ENCODE measurements at regions not wholly inside any gene's neighbourhood (a gene's known extent, or its start where the extent isn't known, plus 50 kb on each side); places are given as distances from the start of the nearest gene placed in this dataset.

GRCh38 chr1:94325377-94326302, 88.3 kb upstream of the ARHGAP29 start:
- no peak for DNase-seq

DNA sequence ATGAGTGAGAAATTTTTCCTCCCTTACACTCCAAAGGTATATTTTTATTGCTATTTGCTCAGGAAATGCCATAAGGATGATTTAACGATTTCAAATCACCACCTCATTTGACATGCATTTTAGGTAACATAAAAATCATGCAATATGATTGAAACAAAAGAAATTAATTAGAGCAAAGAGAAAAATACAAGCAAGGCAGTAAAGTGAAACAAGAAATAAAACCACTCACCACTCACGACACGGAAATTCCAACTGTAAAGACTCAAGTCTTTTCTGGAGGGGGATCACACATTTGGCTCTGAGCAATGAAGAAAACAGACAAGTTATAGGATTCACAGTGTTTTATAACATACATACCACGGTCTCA, 86.8 kb upstream of the ARHGAP29 start:
- DNase-seq, result no peak

DNA sequence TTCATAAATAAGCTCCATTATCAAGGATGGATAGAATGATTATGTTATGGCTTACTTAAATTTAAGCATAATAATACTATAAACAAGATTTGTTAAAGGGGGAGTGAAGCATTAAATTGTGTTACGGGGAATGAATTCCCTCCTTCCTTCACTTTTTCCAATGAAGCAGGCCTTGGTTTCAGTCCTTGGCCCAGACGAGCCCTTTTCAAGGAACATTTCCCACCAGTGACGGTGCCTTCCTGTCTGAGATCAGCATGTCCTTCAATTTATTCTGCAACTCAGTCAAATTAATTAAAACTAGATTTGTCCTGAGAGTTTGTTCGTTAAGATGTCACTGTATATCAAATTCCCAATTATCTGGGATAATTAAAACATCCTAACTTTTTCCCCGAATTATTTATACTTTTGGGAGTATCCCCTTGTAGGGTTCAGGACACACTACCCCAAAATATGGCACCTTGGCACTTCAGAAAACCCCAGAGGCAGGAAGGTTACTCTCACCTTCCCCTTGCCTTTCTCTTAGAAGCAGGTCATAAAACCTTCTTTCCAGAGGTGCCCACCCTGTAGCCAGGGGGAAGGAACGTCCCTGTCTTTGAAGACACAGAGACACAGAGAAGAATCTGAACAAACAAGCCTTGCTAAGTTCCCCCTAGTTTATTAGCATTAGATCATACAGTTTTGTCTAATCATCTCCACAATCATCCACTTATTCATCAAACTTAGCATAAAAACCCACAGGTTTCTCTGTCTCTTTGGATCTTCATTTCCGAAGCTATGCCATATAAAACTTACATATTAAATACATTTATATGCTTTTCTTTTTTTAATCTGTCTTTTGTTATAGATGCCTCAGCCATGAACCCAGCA, 86.2 kb upstream of the ARHGAP29 start:
- no peak for DNase-seq

DNA sequence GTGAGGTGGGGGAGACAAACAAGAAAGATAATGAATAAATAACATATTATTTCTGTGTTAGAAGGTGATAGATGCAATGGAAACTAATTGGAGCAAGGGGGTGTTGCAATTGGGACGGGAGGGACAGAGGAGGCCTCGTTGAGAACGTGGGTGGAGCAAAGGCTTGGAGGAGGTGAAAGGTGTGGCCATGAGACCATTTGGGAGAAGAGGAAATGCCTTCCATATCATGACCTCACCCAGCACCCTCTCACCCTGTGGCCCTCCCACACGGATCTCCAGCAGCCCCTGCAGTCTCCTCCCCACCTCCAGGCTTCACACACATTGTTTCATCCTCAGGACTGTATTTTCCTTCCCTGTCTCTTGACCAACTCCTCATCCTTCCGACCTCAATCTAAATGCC, 85.3 kb upstream of the ARHGAP29 start:
- DNase-seq, result no peak

DNA sequence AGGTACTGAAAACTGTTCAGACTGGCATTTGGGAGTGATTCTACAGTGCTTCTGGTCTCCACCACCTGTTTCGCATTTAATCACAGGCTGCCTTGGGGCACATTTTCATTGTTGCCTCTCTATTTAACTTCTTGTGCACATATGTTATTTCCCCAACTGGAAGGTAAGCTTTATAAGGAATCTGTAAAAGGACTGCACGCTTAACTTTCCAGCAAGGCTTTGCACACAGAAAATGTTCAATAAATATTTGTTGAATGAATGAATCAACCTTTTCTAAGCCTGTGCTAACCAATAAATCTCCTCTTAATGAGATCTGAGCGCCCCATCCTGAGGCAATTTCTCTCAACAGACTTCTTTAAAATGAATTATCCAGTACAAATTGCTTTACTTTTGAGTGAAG, 84.3 kb upstream of the ARHGAP29 start:
- no peak for DNase-seq

GRCh38 chr1:94319319-94320102, 82.1 kb upstream of the ARHGAP29 start:
- no peak for DNase-seq

- DNase-seq, result no peak
These were observed 81.2 kb upstream of the ARHGAP29 start for GRCh38 chr1:94318505-94319030.

GRCh38 chr1:94317790-94318188, 80.4 kb upstream of the ARHGAP29 start:
- no peak for DNase-seq

GRCh38 chr1:94316836-94317789, 79.7 kb upstream of the ARHGAP29 start:
- DNase-seq, result no peak

DNA sequence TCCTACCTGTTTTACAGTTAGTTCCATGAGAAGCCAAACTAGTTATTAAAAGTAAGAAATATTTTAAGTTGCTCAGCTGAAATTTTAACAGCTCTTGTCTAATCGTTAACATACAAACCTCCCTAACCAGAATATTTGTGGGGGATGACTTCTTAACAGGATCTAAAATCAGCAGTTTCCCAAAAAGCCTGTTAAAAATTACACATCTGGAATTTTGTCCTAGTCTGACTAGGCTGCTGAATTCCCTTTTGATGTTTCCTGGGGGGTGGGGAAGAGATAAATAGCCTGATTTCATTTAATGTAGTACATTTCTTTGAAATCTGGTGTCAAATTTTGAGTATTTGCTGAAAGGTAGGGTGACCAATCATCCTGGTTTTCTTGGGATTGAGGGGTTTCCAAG, 78.8 kb upstream of the ARHGAP29 start:
- DNase-seq, result no peak

- DNase-seq, result no peak
These were observed 78.2 kb upstream of the ARHGAP29 start for GRCh38 chr1:94315552-94316116.

- no peak for DNase-seq
These were observed 77.0 kb upstream of the ARHGAP29 start for GRCh38 chr1:94314222-94314858.

GRCh38 chr1:94310570-94311270, 73.3 kb upstream of the ARHGAP29 start:
- DNase-seq, result no peak

DNA sequence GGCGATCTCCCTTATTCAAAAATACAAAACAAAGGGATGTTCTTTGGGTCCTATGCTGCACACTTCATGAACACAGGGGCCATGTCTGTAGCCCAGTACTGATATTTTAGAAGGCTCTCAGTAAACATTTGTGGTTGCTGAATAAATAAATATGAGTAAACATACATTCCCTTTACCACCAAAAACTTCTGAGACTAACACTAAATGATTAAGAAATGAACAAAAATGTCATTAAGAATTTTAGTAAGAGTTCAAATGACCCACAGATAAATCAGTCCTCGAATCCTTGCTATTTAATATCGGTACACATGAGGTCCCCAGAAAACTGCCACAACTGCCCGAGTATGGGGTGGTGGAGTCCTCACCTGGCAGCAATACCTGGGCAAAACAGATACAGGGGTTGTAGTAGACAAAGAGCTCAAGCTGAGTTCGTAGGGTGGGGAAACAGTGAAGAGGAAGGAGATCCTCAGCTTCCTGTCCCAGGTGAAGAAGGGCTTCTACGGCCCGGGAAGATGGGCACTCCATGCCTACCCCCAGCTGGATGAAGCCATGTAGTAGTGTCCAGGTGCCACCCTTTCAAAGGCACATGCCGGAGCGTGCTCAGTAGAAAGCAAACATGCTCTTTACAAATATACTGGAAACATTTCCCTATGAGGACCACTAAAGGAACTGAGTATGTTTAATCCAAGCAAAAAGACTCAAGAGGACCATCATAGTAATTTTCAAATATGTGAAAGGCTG, 72.6 kb upstream of the ARHGAP29 start:
- no peak for DNase-seq

DNA sequence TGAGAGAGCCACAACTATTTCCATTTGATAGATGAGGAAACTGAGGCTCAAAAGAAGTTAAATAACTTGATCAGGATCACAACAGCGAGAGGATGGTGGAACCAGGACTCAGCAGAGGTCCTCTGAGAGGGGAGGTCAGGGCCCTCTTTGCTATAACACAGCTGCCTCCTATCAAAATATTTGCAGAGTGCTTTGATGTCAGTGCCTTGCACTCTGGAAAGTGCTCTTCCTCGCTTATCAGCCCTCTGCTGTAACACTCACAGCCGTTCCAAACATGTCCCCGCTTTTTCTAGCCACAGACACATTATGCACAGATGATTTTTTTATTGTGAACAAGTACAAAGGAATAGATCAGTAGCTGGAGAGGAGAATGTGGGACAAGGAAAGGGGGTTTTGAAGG, 71.8 kb upstream of the ARHGAP29 start:
- no peak for DNase-seq

GRCh38 chr1:94306521-94306920, 69.1 kb upstream of the ARHGAP29 start:
- DNase-seq, result no peak

GRCh38 chr1:94305704-94306103, 68.3 kb upstream of the ARHGAP29 start:
- no peak for DNase-seq

DNA sequence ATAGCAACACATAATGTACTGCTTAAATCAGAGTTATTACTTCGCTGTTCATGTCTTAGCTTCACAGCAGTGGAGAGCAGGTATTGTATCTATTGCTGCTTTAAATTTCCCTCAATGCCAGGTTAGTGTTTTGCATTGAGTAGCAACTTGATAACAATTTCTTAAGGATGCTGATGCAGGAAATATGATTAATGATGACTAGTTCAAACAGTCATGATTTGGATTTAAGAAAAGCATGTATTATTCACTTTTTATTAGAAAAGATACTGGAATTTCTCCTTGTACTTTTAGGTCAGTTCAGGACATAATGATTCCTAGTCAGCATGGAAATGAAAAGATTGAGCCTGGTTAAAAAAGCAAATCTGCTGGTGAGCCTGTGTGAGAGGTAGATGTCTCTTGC, 67.2 kb upstream of the ARHGAP29 start:
- no peak for DNase-seq

GRCh38 chr1:94303005-94303404, 65.6 kb upstream of the ARHGAP29 start:
- DNase-seq, result no peak
